ACC112 (cell line): ENCODE measurements at regions not wholly inside any gene's neighbourhood (a gene's known extent, or its start where the extent isn't known, plus 50 kb on each side); places are given as distances from the start of the nearest gene placed in this dataset.
A peak's percentile ranks its signal among the peaks of the same experiment; 100 is the strongest.
"Not testable (repeated sequence)": the region's sequence is repeated elsewhere in the genome, so short reads cannot be mapped to it uniquely, and the experiment has no call there.

Experiments
- H2AFZ ChIP-seq: fragments of 200-600 bp; sonication (generic); one replicate; pipeline ENCODE4 v1.6.0; 2017; ENCODE audit warnings: antibody characterized with exemption, low read length; ENCODE audit not compliant: unreplicated experiment
- H3K27ac ChIP-seq: fragments of 200-600 bp; sonication (generic); 2 replicates; pipeline ENCODE4 v1.5.1; 2014; ENCODE audit warnings: low read depth, mild to moderate bottlenecking, antibody characterized with exemption, low read length, moderate library complexity
- H3K27me3 ChIP-seq: fragments of 200-600 bp; sonication (generic); 2 replicates; pipeline ENCODE4 v1.6.1; 2014; ENCODE audit warnings: mild to moderate bottlenecking, antibody characterized with exemption, low read length, moderate library complexity, mixed read lengths; ENCODE audit not compliant: insufficient read depth
- H3K36me3 ChIP-seq: fragments of 200-600 bp; sonication (generic); 2 replicates; pipeline ENCODE4 v1.6.1; 2016; ENCODE audit warnings: mild to moderate bottlenecking, antibody characterized with exemption, low read length, moderate library complexity, mixed read lengths; ENCODE audit not compliant: insufficient read depth
- H3K4me1 ChIP-seq: fragments of 200-600 bp; sonication (generic); one replicate; pipeline ENCODE4 v1.6.1; 2016; ENCODE audit warnings: low read length, mixed read lengths; ENCODE audit not compliant: insufficient read depth, unreplicated experiment, control insufficient read depth
- H3K4me3 ChIP-seq: fragments of 200-600 bp; sonication (generic); 2 replicates; pipeline ENCODE4 v1.5.1; 2014; ENCODE audit warnings: mild to moderate bottlenecking, low read depth, low read length
- H3K79me2 ChIP-seq: fragments of 200-600 bp; sonication (generic); one replicate; pipeline ENCODE4 v1.6.0; 2016; ENCODE audit warnings: low read length; ENCODE audit not compliant: control insufficient read depth, unreplicated experiment, insufficient read depth

DNA sequence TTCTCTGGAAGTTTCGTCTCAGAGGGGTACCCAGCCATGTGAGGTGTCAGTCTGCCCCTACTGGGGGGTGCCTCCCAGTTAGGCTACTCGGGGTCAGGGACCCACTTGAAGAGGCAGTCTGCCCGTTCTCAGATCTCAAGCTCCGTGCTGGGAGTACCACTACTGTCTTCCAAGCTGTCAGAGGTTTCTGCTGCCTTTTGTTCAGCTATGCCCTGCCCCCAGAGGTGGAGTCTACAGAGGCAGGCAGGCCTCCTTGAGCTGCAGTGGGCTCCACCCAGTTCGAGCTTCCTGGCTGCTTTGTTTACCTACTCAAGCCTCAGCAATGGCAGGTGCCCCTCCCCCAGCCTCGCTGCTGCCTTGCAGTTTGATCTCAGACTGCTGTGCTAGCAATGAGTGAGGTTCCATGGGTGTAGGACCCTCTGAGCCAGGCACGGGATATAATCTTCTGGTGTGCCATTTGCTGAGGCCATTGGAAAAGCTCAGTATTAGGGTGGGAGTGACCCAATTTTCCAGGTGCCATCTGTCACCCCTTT is 71.0 kb upstream of the SH3GLB1 start:
- H3K79me2 ChIP-seq, H3K36me3 ChIP-seq, H3K27me3 ChIP-seq, H3K27ac ChIP-seq, H3K4me3 ChIP-seq, H3K4me1 ChIP-seq, H2AFZ ChIP-seq: not testable (repeated sequence)

DNA sequence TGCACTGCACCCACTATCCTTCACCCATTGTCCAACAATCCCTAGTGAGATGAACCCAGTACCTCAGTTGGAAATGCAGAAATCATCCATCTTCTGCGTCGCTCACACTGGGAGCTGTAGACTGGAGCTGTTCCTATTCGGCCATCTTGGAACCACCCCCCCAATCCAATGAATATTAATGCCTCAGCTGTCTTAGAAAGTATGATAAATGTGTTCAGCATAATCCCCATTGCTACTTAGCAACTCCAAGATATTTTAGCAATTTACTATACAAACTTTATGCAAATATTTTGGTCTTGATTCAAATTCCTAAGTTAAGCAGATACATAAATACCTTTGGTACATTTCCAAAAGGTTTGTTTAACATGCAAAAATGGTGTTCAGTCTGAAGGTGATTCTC is 70.5 kb upstream of the SH3GLB1 start:
- H3K27me3 ChIP-seq = peaks cover 5% of the 10 kb centered on the region; the same call in 1 of the 2 replicates
- no peak overlapping the region for H3K4me3 ChIP-seq
- H2AFZ ChIP-seq = no peak overlapping the region
- no peaks in the 10 kb centered on the region for H3K36me3 ChIP-seq
- no peaks in the 10 kb centered on the region for H3K4me1 ChIP-seq
- H3K27ac ChIP-seq = no peak overlapping the region
- no peaks in the 10 kb centered on the region for H3K79me2 ChIP-seq

DNA sequence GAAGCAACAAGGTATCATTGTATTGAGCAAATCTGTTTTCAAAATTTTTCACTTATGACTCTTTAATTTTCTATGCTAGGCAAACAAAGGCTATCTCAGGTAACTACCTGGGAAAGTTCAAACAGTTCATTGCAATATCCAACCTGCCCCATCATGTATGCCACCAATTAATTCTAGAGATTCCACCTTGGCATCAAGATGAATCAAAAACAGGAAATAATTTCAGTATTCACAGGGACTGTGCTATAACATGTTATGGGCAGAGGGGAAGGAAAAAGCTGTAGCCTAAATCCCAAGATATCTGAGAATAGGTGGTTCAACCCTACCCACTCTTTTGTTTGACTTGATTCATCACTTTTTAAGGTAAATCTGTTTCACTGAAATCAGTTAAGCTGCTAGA is 67.5 kb upstream of the SH3GLB1 start:
- H3K4me1 ChIP-seq = no peaks in the 10 kb centered on the region
- H2AFZ ChIP-seq = no peak overlapping the region
- H3K27me3 ChIP-seq = peaks cover 5% of the 10 kb centered on the region; the same call in 1 of the 2 replicates
- no peaks in the 10 kb centered on the region for H3K79me2 ChIP-seq
- H3K4me3 ChIP-seq = no peak overlapping the region
- H3K36me3 ChIP-seq = no peaks in the 10 kb centered on the region
- H3K27ac ChIP-seq = no peak overlapping the region

DNA sequence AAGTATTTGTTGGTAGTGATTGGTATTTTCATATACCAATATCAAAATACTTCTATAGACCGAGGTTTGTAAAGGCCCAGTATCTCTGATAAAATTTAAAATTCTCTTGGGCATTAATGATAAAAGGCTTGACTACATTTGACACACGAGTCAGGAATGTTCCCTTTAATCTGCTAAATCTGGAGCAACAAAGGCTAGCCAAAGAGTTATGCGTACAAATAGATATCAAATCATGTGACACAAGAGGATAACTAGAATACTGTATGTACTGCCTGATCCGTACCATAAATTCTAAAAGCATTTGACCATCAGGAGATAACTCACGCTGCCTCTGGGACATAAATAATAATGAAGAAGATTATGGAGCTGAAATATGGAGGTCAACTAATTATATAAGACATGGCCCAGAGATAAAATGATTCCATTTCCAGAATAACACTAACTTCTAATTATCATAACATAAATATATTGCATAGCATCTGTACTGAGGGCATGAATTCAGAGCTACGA is 64.2 kb upstream of the SH3GLB1 start:
- Histone ChIP-seq H3K4me3 (no peak overlapping the region), H3K27me3 (no peaks in the 10 kb centered on the region), H2AFZ (no peak overlapping the region), H3K79me2 (no peaks in the 10 kb centered on the region), H3K36me3 (no peaks in the 10 kb centered on the region), H3K4me1 (no peaks in the 10 kb centered on the region), H3K27ac (no peak overlapping the region)

- no peaks in the 10 kb centered on the region for H3K4me1 ChIP-seq
- no peak overlapping the region for H2AFZ ChIP-seq
- no peaks in the 10 kb centered on the region for H3K79me2 ChIP-seq
- H3K27ac ChIP-seq = no peak overlapping the region
- H3K27me3 ChIP-seq = no peaks in the 10 kb centered on the region
- H3K4me3 ChIP-seq = no peak overlapping the region
- H3K36me3 ChIP-seq = no peaks in the 10 kb centered on the region
Measured at GRCh38 chr1:86641318-86641717, 63.1 kb upstream of the SH3GLB1 start.

DNA sequence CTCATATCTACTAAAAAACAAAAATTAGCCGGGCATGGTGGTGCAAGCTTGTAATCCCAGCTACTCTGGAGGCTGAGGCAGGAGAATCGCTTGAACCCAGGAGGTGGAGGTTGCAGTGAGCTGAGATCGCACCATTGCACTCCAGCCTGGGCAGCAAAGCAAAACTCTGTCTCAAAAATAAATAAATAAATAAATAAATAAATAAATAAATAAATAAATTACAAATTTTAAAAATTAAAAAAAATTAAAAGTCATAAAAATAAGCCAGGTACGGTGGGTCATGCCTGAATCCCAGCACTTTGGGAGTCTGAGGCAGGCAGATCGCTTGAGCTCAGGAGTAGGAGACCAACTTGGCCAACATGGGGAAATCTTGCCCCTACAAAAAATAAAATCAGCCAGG is 59.7 kb upstream of the SH3GLB1 start:
- not testable (repeated sequence) for H2AFZ ChIP-seq, H3K27me3 ChIP-seq, H3K27ac ChIP-seq, H3K4me3 ChIP-seq, H3K79me2 ChIP-seq, H3K36me3 ChIP-seq, H3K4me1 ChIP-seq

DNA sequence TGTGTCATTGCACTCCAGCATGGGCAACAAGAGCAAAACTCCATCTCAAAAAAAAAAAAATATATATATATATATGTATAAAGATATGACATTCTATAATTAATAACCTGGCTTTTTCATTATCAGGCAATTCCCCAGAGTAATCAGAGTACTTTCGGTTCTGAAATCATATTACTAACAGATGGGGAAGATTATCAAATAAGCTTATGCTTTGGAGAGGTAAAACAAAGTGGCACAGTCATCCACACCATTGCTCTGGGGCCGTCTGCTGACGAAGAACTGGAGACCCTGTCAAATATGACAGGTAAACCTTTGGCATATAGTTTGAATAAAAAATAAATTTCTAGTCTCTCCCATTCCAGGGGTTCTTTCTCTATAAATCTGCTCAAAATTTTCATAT is 58.5 kb upstream of the SH3GLB1 start:
- H3K4me1 ChIP-seq = peaks cover 8% of the 10 kb centered on the region
- no peak overlapping the region for H2AFZ ChIP-seq
- no peaks in the 10 kb centered on the region for H3K36me3 ChIP-seq
- no peak overlapping the region for H3K27ac ChIP-seq
- no peaks in the 10 kb centered on the region for H3K27me3 ChIP-seq
- H3K4me3 ChIP-seq = no peak overlapping the region
- H3K79me2 ChIP-seq = no peaks in the 10 kb centered on the region

- H3K27me3 ChIP-seq = no peaks in the 10 kb centered on the region
- no peak overlapping the region for H3K27ac ChIP-seq
- no peaks in the 10 kb centered on the region for H3K36me3 ChIP-seq
- H3K79me2 ChIP-seq = no peaks in the 10 kb centered on the region
- H3K4me1 ChIP-seq = peaks cover 8% of the 10 kb centered on the region
- no peak overlapping the region for H3K4me3 ChIP-seq
- H2AFZ ChIP-seq = peak overlapping the region; percentile 2
Measured at GRCh38 chr1:86646256-86646655, 58.1 kb upstream of the SH3GLB1 start.

GRCh38 chr1:86648255-86648654 is 56.1 kb upstream of the SH3GLB1 start:
- Histone ChIP-seq H2AFZ (peak overlapping the region; percentile 3), H3K27me3 (no peaks in the 10 kb centered on the region), H3K79me2 (no peaks in the 10 kb centered on the region), H3K4me1 (peaks cover 8% of the 10 kb centered on the region), H3K36me3 (no peaks in the 10 kb centered on the region), H3K27ac (no peak overlapping the region), H3K4me3 (no peak overlapping the region)

- H3K4me1 ChIP-seq = peaks cover 8% of the 10 kb centered on the region
- no peaks in the 10 kb centered on the region for H3K79me2 ChIP-seq
- H3K36me3 ChIP-seq = no peaks in the 10 kb centered on the region
- H3K27me3 ChIP-seq = no peaks in the 10 kb centered on the region
- H2AFZ ChIP-seq = no peak overlapping the region
- no peak overlapping the region for H3K4me3 ChIP-seq
- no peak overlapping the region for H3K27ac ChIP-seq
Measured at GRCh38 chr1:86649618-86650017, 54.8 kb upstream of the SH3GLB1 start.

GRCh38 chr1:86650065-86650464 is 54.3 kb upstream of the SH3GLB1 start:
- Histone ChIP-seq H3K4me1 (peaks cover 8% of the 10 kb centered on the region), H3K36me3 (no peaks in the 10 kb centered on the region), H3K79me2 (no peaks in the 10 kb centered on the region), H2AFZ (no peak overlapping the region), H3K4me3 (no peak overlapping the region), H3K27me3 (no peaks in the 10 kb centered on the region), H3K27ac (no peak overlapping the region)
